GM12878 (cell line): ENCODE measurements at regions not wholly inside any gene's neighbourhood (a gene's known extent, or its start where the extent isn't known, plus 50 kb on each side); places are given as distances from the start of the nearest gene placed in this dataset.

Experiments
- ATAC-seq: fragments of 200-7000 bp; cut with Tn5 transposase; 3 replicates; pipeline ENCODE4 v1.9.1; 2020; ENCODE audit warnings: mild to moderate bottlenecking, moderate library complexity
- BruUV-seq: library from RNA; stranded (reverse); fragments of 400-500 nt; replicated peaks from 2 replicates; lab custom pipeline; 2021; lab: Mats Ljungman, UMichigan
- CTCF ChIA-PET: fragments of 300-600 bp; sonication (Branson Sonifier 250); formaldehyde crosslinking; extraction: SDS; loops from one replicate; lab custom pipeline; 2021; ENCODE audit warnings: inconsistent platforms; lab: Yijun Ruan, JAX
- POLR2A ChIA-PET: fragments of 350-600 bp; formaldehyde crosslinking; extraction: SDS; loops from one replicate; lab custom pipeline; 2021; ENCODE audit warnings: inconsistent platforms; lab: Charles Lee
- RAD21 ChIA-PET: fragments of 300-600 bp; sonication (Branson Sonifier 250); formaldehyde crosslinking; loops from one replicate; lab custom pipeline; 2023; ENCODE audit warnings: antibody characterized with exemption; ENCODE audit not compliant: unreplicated experiment; lab: Charles Lee
- SMC1A ChIA-PET: fragments of 300-600 bp; sonication (Branson Sonifier 250); formaldehyde crosslinking; loops from one replicate; lab custom pipeline; 2023; ENCODE audit not compliant: unreplicated experiment, uncharacterized antibody; lab: Charles Lee
- DNase-seq: peaks from one replicate; pipeline ENCODE4 v3.0.0-alpha.2; 2011; ENCODE audit warnings: low read depth, low spot score
- FAIRE-seq: peaks from 3 replicates; lab custom pipeline; 2011; peaks lifted over from hg19 to GRCh38; lab: Jason Lieb, UNC
- H2AFZ ChIP-seq: 2 replicates; pipeline ENCODE4 v1.6.0; 2011; ENCODE audit warnings: low read depth, low read length, control low read depth; ENCODE audit not compliant: control insufficient read depth
- H3K27ac ChIP-seq: 2 replicates; pipeline ENCODE4 v1.5.1; 2011; ENCODE audit warnings: control low read depth; ENCODE audit not compliant: control insufficient read depth, insufficient read depth
- H3K27me3 ChIP-seq, 2 experiments: replicated peaks in 1 of 2; 2 replicates each; pipeline versions ENCODE4 v1.6.0 to v1.6.1; 2011; ENCODE audit warnings: low read length in 1 of 2; ENCODE audit not compliant: control insufficient read depth in 2 of 2, insufficient read depth in 2 of 2
- H3K36me3 ChIP-seq, 2 experiments: 2 replicates each; pipeline ENCODE4 v1.5.1; 2011; ENCODE audit warnings: low read length in 1 of 2; ENCODE audit not compliant: control insufficient read depth in 2 of 2, insufficient read depth in 2 of 2
- H3K4me1 ChIP-seq: 2 replicates; pipeline ENCODE4 v1.6.1; 2011; ENCODE audit warnings: mild to moderate bottlenecking, low read length, moderate library complexity, mixed read lengths; ENCODE audit not compliant: control insufficient read depth, insufficient read depth
- H3K4me2 ChIP-seq: 2 replicates; pipeline ENCODE4 v1.6.0; 2011; ENCODE audit warnings: control low read depth; ENCODE audit not compliant: control insufficient read depth, insufficient read depth
- H3K4me3 ChIP-seq: fragments of 200-600 bp; sonication (generic); 2 replicates; pipeline ENCODE4 v1.5.1; 2016
- H3K79me2 ChIP-seq: 2 replicates; pipeline ENCODE4 v1.6.0; 2011; ENCODE audit warnings: low read length; ENCODE audit not compliant: control insufficient read depth, insufficient read depth
- H3K9ac ChIP-seq: 2 replicates; pipeline ENCODE4 v1.8.0; 2011; ENCODE audit warnings: low read length, control low read depth, mixed read lengths; ENCODE audit not compliant: control insufficient read depth, insufficient read depth
- H3K9me3 ChIP-seq: replicated peaks from 3 replicates; pipeline ENCODE4 v1.5.1; 2011; ENCODE audit warnings: mild to moderate bottlenecking, low read length; ENCODE audit not compliant: control insufficient read depth, insufficient read depth
- H4K20me1 ChIP-seq: 2 replicates; pipeline ENCODE4 v1.6.0; 2011; ENCODE audit not compliant: control insufficient read depth, insufficient read depth
- CHD1 ChIP-seq: IDR thresholded peaks from 2 replicates; pipeline ENCODE4 v1.6.1; 2012; ENCODE audit warnings: low read depth, low read length, improper control_type of control experiment
- IRF4 ChIP-seq: IDR thresholded peaks from 2 replicates; pipeline ENCODE4 v1.6.1; 2011; ENCODE audit warnings: low read depth, low read length
- MEF2B ChIP-seq: fragments of 450-650 bp; IDR thresholded peaks from 2 replicates; pipeline ENCODE4 v1.6.1; 2018; ENCODE audit warnings: mild to moderate bottlenecking, moderate library complexity; ENCODE audit not compliant: partially characterized antibody, poor library complexity, severe bottlenecking
- SIN3A ChIP-seq: IDR thresholded peaks from 2 replicates; pipeline ENCODE4 v1.6.1; 2012; ENCODE audit warnings: low read depth, low read length, improper control_type of control experiment
- SIX5 ChIP-seq: IDR thresholded peaks from 2 replicates; pipeline ENCODE4 v1.6.1; 2011; ENCODE audit warnings: mild to moderate bottlenecking, low read depth, low read length, moderate library complexity; ENCODE audit not compliant: severe bottlenecking
- SMC3 ChIP-seq: IDR thresholded peaks from 2 replicates; pipeline ENCODE4 v1.6.1; 2011; ENCODE audit warnings: low read length, improper control_type of control experiment, borderline replicate concordance
- TBL1XR1 ChIP-seq: IDR thresholded peaks from 2 replicates; pipeline ENCODE4 v1.6.1; 2012; ENCODE audit warnings: low read depth, low read length, improper control_type of control experiment
- WGBS: methylation state at CpG from one replicate; pipeline ENCODE4 v1.1.6; 2016; ENCODE audit warnings: low lambda C conversion rate; ENCODE audit not compliant: insufficient replicate concordance, insufficient coverage; ENCODE audit errors: missing lambda C conversion rate; 5-methylcytosine and 5-hydroxymethylcytosine counted together
- in situ Hi-C: fragments of 300-500 bp; cut with MboI; formaldehyde crosslinking; loops from 9 replicates; pipeline ENCODE4 v1.14.3; 2018; ENCODE audit warnings: mixed read lengths
- intact Hi-C: fragments of 100-400 bp; cut with micrococcal nuclease; formaldehyde crosslinking; loops from one replicate; pipeline ENCODE4 v1.14.2; 2022; ENCODE audit not compliant: unreplicated experiment
- TF ChIP-seq, protein P1 (sequence below): IDR thresholded peaks from 2 replicates; pipeline ENCODE4 v1.6.1; 2012; ENCODE audit warnings: low read depth, low read length, improper control_type of control experiment

GRCh38 chr7:27409776-27410175, 167.2 kb downstream of the EVX1 start:
- WGBS, result 12% methylated on average over 2 of the region's 2 CpGs
- H3K4me1 ChIP-seq, result no peaks in the 10 kb centered on the region
- SMC1A ChIA-PET, result no interaction called here
- TF ChIP-seq SMC3 (no peak), SIX5 (no peak), TBL1XR1 (no peak), IRF4 (no peak), CHD1 (no peak), SIN3A (no peak), MEF2B (no peak)
- TF ChIP-seq, protein P1, sequence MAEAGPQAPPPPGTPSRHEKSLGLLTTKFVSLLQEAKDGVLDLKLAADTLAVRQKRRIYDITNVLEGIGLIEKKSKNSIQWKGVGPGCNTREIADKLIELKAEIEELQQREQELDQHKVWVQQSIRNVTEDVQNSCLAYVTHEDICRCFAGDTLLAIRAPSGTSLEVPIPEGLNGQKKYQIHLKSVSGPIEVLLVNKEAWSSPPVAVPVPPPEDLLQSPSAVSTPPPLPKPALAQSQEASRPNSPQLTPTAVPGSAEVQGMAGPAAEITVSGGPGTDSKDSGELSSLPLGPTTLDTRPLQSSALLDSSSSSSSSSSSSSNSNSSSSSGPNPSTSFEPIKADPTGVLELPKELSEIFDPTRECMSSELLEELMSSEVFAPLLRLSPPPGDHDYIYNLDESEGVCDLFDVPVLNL, result no peak
- TF ChIP-seq, all 136 proteins: peak for 0
- H3K79me2 ChIP-seq, result no peaks in the 10 kb centered on the region
- H3K9me3 ChIP-seq, result no peaks in the 10 kb centered on the region
- in situ Hi-C loops, result no loop called here
- no peaks in the 10 kb centered on the region for H4K20me1 ChIP-seq
- RAD21 ChIA-PET, result no interaction called here
- no peak overlapping the region for H3K27ac ChIP-seq
- POLR2A ChIA-PET, result no interaction called here
- H2AFZ ChIP-seq, result no peak overlapping the region
- BruUV-seq, result no TSS peak
- DNase-seq (no peak), FAIRE-seq (no peak), ATAC-seq (no peak)
- no peak overlapping the region for H3K9ac ChIP-seq
- CTCF ChIA-PET, result interaction anchor here (1.2 kb wide), 1 partner anchor 11 kb away, joined by 3 read pairs; no protein-coding TSS in a partner anchor
- H3K27me3 ChIP-seq, result peaks cover 0 to 2% of the 10 kb centered on the region in 2 experiments; a peak in 2 of 4 replicates
- H3K4me3 ChIP-seq, result no peak overlapping the region
- H3K36me3 ChIP-seq, result no peaks in the 10 kb centered on the region
- H3K4me2 ChIP-seq, result no peak overlapping the region
- intact Hi-C loops, result no loop called here
